IMR-90 (cell line): ENCODE measurements at regions not wholly inside any gene's neighbourhood (a gene's known extent, or its start where the extent isn't known, plus 50 kb on each side); places are given as distances from the start of the nearest gene placed in this dataset.

Experiments used
- ATAC-seq: fragments of 200-7000 bp; cut with Tn5 transposase; 2 replicates; pipeline ENCODE4 v1.9.1; 2020; ENCODE audit warnings: low read depth, mild to moderate bottlenecking, moderate library complexity
- BruUV-seq: library from RNA; stranded (reverse); fragments of 400-500 nt; replicated peaks from 2 replicates; lab custom pipeline; 2021; lab: Mats Ljungman, UMichigan
- CTCF ChIA-PET: fragments of 300-600 bp; formaldehyde crosslinking; extraction: SDS; loops from one replicate; lab custom pipeline; 2021; ENCODE audit warnings: antibody characterized with exemption; lab: Yijun Ruan, JAX
- POLR2A ChIA-PET: fragments of 300-600 bp; sonication (Branson Sonifier 250); formaldehyde crosslinking; loops from one replicate; lab custom pipeline; 2022; ENCODE audit warnings: antibody characterized with exemption; ENCODE audit not compliant: unreplicated experiment; lab: Charles Lee
- DNase-seq: peaks from one replicate; pipeline ENCODE4 v3.0.0; 2013
- H2AFZ ChIP-seq: replicated peaks from 2 replicates; pipeline ENCODE3; 2013; ENCODE audit warnings: low read length, mild to moderate bottlenecking; ENCODE audit not compliant: poor library complexity
- H2AK5ac ChIP-seq: 2 replicates; pipeline ENCODE4 v1.6.1; 2013; ENCODE audit warnings: low read depth, low read length, inconsistent platforms
- H2AK9ac ChIP-seq: replicated peaks from 2 replicates; pipeline ENCODE3; 2013; ENCODE audit warnings: mild to moderate bottlenecking, low read depth, low read length, moderate library complexity; ENCODE audit not compliant: poor library complexity
- H2BK120ac ChIP-seq: 2 replicates; pipeline ENCODE4 v1.6.1; 2013; ENCODE audit warnings: low read depth, low read length, inconsistent platforms
- H2BK15ac ChIP-seq: 3 replicates; pipeline ENCODE4 v1.6.1; 2013; ENCODE audit warnings: low read depth, low read length, inconsistent platforms
- H2BK20ac ChIP-seq: 2 replicates; pipeline ENCODE4 v1.6.1; 2013; ENCODE audit warnings: low read depth, mild to moderate bottlenecking, inconsistent platforms, low read length, moderate library complexity
- H2BK5ac ChIP-seq: 2 replicates; pipeline ENCODE4 v1.6.1; 2013; ENCODE audit warnings: mild to moderate bottlenecking, low read depth, low read length, inconsistent platforms; ENCODE audit not compliant: poor library complexity, severe bottlenecking
- H3K14ac ChIP-seq: replicated peaks from 2 replicates; pipeline ENCODE4 v1.6.1; 2013; ENCODE audit warnings: low read depth, low read length, inconsistent platforms
- H3K18ac ChIP-seq: 2 replicates; pipeline ENCODE4 v1.6.1; 2013; ENCODE audit warnings: low read depth, low read length, control low read depth
- H3K23ac ChIP-seq: 2 replicates; pipeline ENCODE4 v1.6.1; 2013; ENCODE audit warnings: low read depth, low read length, inconsistent platforms
- H3K27ac ChIP-seq: 2 replicates; pipeline ENCODE4 v1.5.1; 2013; ENCODE audit warnings: mild to moderate bottlenecking, control low read depth, low read length; ENCODE audit not compliant: insufficient read depth
- H3K27me3 ChIP-seq: 2 replicates; pipeline ENCODE4 v1.6.1; 2013; ENCODE audit warnings: low read length; ENCODE audit not compliant: control insufficient read depth, insufficient read depth
- H3K36me3 ChIP-seq: 2 replicates; pipeline ENCODE4 v1.6.1; 2013; ENCODE audit warnings: low read length, mixed read lengths; ENCODE audit not compliant: control insufficient read depth, insufficient read depth
- H3K4ac ChIP-seq: 2 replicates; pipeline ENCODE4 v1.6.1; 2013; ENCODE audit warnings: low read depth, low read length, inconsistent platforms
- H3K4me1 ChIP-seq: 2 replicates; pipeline ENCODE4 v1.6.1; 2013; ENCODE audit warnings: low read length, mixed read lengths; ENCODE audit not compliant: control insufficient read depth, insufficient read depth
- H3K4me2 ChIP-seq: 2 replicates; pipeline ENCODE4 v1.6.1; 2013; ENCODE audit warnings: low read depth, mild to moderate bottlenecking, control low read depth, low read length, moderate library complexity
- H3K4me3 ChIP-seq: 2 replicates; pipeline ENCODE4 v1.5.1; 2013; ENCODE audit warnings: low read depth, mild to moderate bottlenecking, control low read depth, low read length, moderate library complexity; ENCODE audit not compliant: insufficient read depth
- H3K56ac ChIP-seq: 2 replicates; pipeline ENCODE4 v1.6.1; 2013; ENCODE audit warnings: low read length, inconsistent platforms; ENCODE audit not compliant: insufficient read depth; ENCODE audit errors: extremely low read depth
- H3K79me1 ChIP-seq, 2 experiments: 2 replicates each; pipeline ENCODE4 v1.6.1; 2013; ENCODE audit warnings: low read length in 2 of 2, inconsistent platforms in 1 of 2, low read depth in 1 of 2
- H3K9ac ChIP-seq: 2 replicates; pipeline ENCODE4 v1.6.1; 2013; ENCODE audit warnings: low read depth, low read length, control low read depth
- H3K9me1 ChIP-seq: 2 replicates; pipeline ENCODE4 v1.6.1; 2013; ENCODE audit warnings: low read length, inconsistent platforms; ENCODE audit not compliant: insufficient read depth
- H3K9me3 ChIP-seq: 2 replicates; pipeline ENCODE4 v1.6.1; 2013; ENCODE audit warnings: low read length; ENCODE audit not compliant: control insufficient read depth, insufficient read depth
- H4K20me1 ChIP-seq: 2 replicates; pipeline ENCODE4 v1.6.1; 2013; ENCODE audit warnings: low read length, inconsistent platforms; ENCODE audit not compliant: insufficient read depth
- H4K5ac ChIP-seq: 2 replicates; pipeline ENCODE4 v1.6.1; 2013; ENCODE audit warnings: mild to moderate bottlenecking, low read depth, low read length, control low read depth
- H4K8ac ChIP-seq, 2 experiments: 2 replicates each; pipeline ENCODE4 v1.6.1; 2013; ENCODE audit warnings: low read depth in 2 of 2, low read length in 2 of 2, control low read depth in 1 of 2, inconsistent platforms in 1 of 2
- H4K91ac ChIP-seq: 2 replicates; pipeline ENCODE4 v1.6.1; 2013; ENCODE audit warnings: low read depth, low read length, inconsistent platforms; ENCODE audit not compliant: insufficient read depth
- BHLHE40 ChIP-seq: fragments of 150-350 bp; IDR thresholded peaks from 2 replicates; pipeline ENCODE4 v1.6.1; 2016; ENCODE audit warnings: mild to moderate bottlenecking, low read depth, low read length
- CEBPB ChIP-seq: IDR thresholded peaks from 2 replicates; pipeline ENCODE4 v1.6.1; 2012; ENCODE audit warnings: low read depth, low read length, improper control_type of control experiment
- FOS ChIP-seq: fragments of 150-350 bp; IDR thresholded peaks from 2 replicates; pipeline ENCODE4 v1.6.1; 2016; ENCODE audit warnings: low read depth, low read length
- WGBS, 2 experiments: methylation state at CpG; one replicate each; pipeline versions ENCODE4 v1.1.5 to v1.1.7; 2013; ENCODE audit warnings: missing lambda C conversion rate in 2 of 2; ENCODE audit not compliant: insufficient read length in 1 of 2; ENCODE audit errors: extremely low coverage in 2 of 2; 5-methylcytosine and 5-hydroxymethylcytosine counted together
- dilution Hi-C: fragments of 300-500 bp; cut with HindIII; formaldehyde crosslinking; loops from one replicate; pipeline ENCODE4 v1.14.3; 2018; ENCODE audit warnings: low sequenced_read_pairs; ENCODE audit not compliant: unreplicated experiment
- in situ Hi-C: fragments of 300-500 bp; cut with MboI; formaldehyde crosslinking; loops from 3 replicates; pipeline ENCODE4 v1.14.3; 2019; ENCODE audit warnings: low sequenced_read_pairs, inconsistent platforms, mixed read lengths
- intact Hi-C: fragments of 100-400 bp; cut with micrococcal nuclease; formaldehyde crosslinking; loops from 2 replicates; pipeline ENCODE4 v1.10.0; 2022
- TF ChIP-seq, protein P1 (sequence below): fragments of 150-350 bp; IDR thresholded peaks from 2 replicates; pipeline ENCODE4 v1.6.1; 2016; ENCODE audit warnings: low read depth, mild to moderate bottlenecking, low read length, moderate library complexity, borderline replicate concordance

DNA sequence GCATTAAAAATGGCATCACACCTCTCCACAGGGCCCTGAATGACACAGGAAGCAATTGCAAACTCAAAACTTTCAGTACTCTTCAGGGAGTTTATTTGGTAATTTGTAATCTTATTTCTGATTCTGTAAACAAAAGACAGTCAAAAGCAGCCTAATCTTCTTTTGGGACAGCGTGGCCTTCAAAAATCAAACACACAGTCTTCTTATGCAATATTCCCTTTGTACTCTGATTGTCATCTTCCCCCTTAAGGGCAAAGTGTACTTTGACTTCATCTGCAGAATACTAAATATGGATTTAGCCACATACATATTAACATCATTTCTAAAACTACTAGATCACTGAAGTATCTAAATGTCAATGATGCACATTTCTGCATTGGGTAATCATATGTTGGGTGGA is 322.0 kb downstream of the MZT1 start:
- Histone ChIP-seq H3K27ac (no peak overlapping the region), H3K27me3 (no peaks in the 10 kb centered on the region), H3K36me3 (no peaks in the 10 kb centered on the region), H3K79me1 (no peaks in the 10 kb centered on the region), H3K23ac (no peak overlapping the region), H3K9me1 (no peaks in the 10 kb centered on the region), H3K9me3 (no peaks in the 10 kb centered on the region), H4K20me1 (no peaks in the 10 kb centered on the region), H2AK5ac (no peak overlapping the region), H3K4me3 (no peak overlapping the region), H4K91ac (no peak overlapping the region), H3K4ac (no peak overlapping the region), H2BK5ac (no peak overlapping the region), H2BK120ac (no peak overlapping the region), H3K18ac (no peak overlapping the region), H3K4me1 (no peaks in the 10 kb centered on the region), H3K9ac (no peak overlapping the region), H3K14ac (no peak overlapping the region), H4K8ac (no peak overlapping the region), H3K56ac (no peak overlapping the region), H4K5ac (no peak overlapping the region), H3K4me2 (no peak overlapping the region), H2BK15ac (no peak overlapping the region), H2AFZ (no peak overlapping the region), H2BK20ac (no peak overlapping the region), H2AK9ac (no peak overlapping the region)
- ChIA-PET CTCF (no interaction called here), POLR2A (no interaction called here)
- no TSS peak for BruUV-seq
- no peak for DNase-seq
- WGBS, 2 experiments, result no CpG with 5 or more reads among the region's 1 CpG
- dilution Hi-C loops, result no loop called here
- no peak for ATAC-seq
- intact Hi-C loops, result no loop called here
- TF ChIP-seq, protein P1, sequence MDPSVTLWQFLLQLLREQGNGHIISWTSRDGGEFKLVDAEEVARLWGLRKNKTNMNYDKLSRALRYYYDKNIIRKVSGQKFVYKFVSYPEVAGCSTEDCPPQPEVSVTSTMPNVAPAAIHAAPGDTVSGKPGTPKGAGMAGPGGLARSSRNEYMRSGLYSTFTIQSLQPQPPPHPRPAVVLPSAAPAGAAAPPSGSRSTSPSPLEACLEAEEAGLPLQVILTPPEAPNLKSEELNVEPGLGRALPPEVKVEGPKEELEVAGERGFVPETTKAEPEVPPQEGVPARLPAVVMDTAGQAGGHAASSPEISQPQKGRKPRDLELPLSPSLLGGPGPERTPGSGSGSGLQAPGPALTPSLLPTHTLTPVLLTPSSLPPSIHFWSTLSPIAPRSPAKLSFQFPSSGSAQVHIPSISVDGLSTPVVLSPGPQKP, result no peak
- no peak for TF ChIP-seq FOS
- TF ChIP-seq BHLHE40, result no peak
- no peak for TF ChIP-seq CEBPB
- in situ Hi-C loops, result no loop called here
